D721Med (cell line): ENCODE measurements at regions not wholly inside any gene's neighbourhood (a gene's known extent, or its start where the extent isn't known, plus 50 kb on each side); places are given as distances from the start of the nearest gene placed in this dataset.

Experiments used
- DNase-seq: peaks from one replicate; pipeline ENCODE4 v3.0.0; 2011; ENCODE audit warnings: low spot score; ENCODE audit not compliant: insufficient read length
- FAIRE-seq: peaks from 2 replicates; lab custom pipeline; 2011; peaks lifted over from hg19 to GRCh38; lab: Jason Lieb, UNC
- TF ChIP-seq, protein P1 (sequence below): IDR thresholded peaks from 2 replicates; pipeline ENCODE4 v1.5.1; 2012; ENCODE audit warnings: mild to moderate bottlenecking, control low read depth; ENCODE audit not compliant: insufficient read depth; ENCODE audit errors: missing control alignments

DNA sequence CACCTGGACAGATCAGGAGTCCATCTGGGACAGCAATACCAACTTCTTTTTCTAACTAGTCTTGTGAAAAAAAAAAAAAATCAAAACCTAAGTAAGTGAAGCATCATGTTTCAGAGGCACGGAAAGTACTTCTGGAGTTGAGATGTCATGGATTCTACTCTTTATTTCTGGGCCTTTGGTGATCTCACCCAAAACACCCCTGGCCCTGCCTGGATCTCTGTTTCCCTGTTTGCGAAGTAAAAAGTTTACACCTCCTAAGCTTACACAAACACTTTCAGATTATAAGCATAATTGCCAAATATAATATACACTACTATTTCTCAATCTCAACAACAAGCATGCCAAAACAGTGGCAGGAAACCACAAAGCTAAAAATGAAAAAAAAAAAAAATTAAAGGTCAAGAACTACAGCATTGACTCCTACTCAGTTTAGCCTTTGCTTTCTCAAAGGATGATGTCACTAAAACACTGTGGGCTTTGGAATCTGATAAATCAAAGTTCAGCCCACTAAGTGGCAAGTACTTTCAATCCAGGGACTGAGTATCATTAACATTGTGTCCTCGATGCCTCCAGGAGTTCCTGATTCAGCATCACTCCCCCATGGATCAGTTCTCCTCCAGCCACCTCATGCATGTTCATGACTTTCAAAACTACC lies 291.9 kb downstream of the NFIB start:
- TF ChIP-seq, protein P1, sequence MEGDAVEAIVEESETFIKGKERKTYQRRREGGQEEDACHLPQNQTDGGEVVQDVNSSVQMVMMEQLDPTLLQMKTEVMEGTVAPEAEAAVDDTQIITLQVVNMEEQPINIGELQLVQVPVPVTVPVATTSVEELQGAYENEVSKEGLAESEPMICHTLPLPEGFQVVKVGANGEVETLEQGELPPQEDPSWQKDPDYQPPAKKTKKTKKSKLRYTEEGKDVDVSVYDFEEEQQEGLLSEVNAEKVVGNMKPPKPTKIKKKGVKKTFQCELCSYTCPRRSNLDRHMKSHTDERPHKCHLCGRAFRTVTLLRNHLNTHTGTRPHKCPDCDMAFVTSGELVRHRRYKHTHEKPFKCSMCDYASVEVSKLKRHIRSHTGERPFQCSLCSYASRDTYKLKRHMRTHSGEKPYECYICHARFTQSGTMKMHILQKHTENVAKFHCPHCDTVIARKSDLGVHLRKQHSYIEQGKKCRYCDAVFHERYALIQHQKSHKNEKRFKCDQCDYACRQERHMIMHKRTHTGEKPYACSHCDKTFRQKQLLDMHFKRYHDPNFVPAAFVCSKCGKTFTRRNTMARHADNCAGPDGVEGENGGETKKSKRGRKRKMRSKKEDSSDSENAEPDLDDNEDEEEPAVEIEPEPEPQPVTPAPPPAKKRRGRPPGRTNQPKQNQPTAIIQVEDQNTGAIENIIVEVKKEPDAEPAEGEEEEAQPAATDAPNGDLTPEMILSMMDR, result no peak
- DNase-seq (no peak), FAIRE-seq (no peak)

DNA sequence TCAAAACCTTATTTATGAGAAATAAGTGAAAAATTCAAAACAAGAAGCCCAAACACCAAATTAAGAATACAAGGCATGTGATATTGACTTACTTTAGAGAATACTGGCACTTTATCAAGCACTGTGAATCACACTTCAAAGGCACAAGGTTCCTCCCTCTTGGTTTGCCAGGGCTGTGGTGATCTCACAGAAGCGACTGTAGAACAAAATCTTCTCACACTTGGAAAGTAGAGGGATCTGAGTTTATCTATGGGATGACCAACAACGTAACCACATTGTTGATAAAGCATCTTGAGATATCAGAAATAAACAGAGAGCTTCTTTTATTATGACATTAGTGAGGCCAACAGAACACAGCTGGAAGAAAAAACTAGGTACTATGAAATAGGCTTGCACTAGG lies 295.9 kb downstream of the NFIB start:
- no peak for FAIRE-seq
- TF ChIP-seq, protein P1, result no peak
- no peak for DNase-seq

DNA sequence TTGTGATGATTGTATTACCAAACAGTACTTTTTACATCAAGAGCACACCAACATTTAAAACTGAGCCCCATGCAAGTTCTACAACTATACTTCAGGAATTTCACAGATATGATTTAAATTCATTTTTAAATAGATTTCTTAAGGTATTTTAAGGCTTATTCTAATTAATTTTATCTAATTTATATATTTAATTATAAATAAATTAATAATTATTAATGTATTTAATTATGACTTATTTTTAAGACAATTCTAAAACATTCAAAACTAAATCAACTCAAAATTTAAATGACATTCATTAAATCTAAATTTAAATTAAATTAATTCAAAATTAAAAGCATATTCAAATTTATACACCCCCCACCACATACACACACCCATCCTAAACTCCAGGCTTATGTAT lies 299.2 kb downstream of the NFIB start:
- TF ChIP-seq, protein P1, result no peak
- DNase-seq, result no peak
- no peak for FAIRE-seq

DNA sequence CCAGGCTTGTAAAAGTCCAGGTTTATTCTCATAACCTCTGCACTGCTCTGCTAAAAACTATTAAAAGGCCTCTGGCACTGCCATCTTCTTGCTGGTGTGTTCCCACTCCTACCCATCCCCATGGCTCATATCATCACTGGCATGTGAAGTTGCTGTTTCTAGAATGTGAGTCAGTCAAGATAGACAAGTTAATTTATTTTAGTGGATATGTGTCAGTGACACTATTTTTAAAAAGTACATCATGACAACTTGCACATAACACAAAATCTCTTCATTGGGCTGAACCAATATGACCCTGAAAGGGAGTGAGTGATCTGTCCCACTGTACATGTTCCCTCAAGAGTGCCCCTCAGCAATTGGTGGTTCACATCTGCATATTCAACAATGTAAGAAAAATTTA lies 299.7 kb downstream of the NFIB start:
- TF ChIP-seq, protein P1, result no peak
- no peak for FAIRE-seq
- DNase-seq, result no peak

DNA sequence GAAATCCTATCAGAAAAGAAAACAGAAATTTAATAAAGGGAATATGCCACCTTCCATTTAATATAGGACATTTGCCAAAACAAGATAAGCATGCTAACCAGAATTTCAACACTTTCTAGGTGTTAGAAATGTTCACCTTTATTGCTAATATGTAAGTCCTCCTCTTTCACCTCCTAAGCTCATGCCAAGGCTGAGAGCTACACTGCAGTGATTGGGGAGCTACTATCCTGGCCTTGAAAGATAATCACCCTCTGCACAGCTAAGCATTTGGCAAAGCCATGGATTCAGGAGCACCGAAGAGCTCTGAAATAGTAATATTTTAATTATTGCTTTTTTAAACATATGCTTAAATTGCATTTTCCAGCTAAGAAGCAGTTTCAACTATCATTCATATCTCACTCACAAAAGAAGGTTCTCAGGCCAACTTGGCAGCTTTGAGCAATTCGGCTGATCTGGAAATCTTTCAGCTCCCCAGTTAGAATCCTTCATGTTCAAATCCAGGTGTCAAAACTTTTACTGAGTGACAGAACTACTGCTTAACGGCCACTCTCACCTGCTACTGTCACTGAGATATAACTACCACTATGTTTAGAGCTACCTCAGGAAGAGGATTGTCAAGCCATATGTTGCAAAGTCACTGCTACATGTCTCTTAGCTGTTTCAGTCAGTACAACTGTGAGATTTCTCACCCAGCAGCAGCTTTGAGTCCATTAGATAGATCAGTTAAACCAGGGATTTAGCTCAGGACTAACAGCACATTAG lies 302.0 kb downstream of the NFIB start:
- TF ChIP-seq, protein P1, result no peak
- FAIRE-seq (no peak), DNase-seq (no peak)

DNA sequence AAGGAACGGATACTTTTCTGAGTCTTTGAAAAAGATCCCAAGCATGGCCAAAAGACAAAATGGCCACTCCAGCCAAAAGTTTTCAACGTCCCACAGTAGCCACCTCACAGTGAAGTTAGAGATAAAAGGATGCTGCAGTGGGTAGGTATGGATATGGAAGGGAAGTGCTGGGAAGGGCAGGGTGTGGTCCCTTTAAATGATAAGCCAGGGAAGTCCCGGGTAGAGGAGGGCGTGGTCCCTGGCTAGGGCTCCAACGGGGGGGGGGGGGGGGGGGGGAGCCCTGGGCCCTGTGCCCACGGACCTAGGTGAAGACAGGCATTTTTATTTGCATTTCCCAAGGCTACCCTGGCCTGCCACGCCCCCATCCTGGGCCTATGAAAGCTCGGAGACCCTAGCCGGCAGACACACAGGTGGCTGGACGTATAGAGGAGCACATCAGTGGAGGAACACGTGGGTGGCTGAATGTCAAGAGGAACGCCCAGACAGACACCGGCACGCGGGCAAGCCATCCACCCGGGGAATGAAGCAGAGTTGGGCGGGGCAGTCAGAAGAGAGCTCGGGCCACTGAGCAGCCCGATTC lies 306.7 kb downstream of the NFIB start:
- no peak for FAIRE-seq
- TF ChIP-seq, protein P1, result no peak
- no peak for DNase-seq
